Breast epithelium (tissue), 3 donors: ENCODE measurements at regions not wholly inside any gene's neighbourhood (a gene's known extent, or its start where the extent isn't known, plus 50 kb on each side); places are given as distances from the start of the nearest gene placed in this dataset.

Experiments
- POLR2A ChIP-seq: fragments of 450-650 bp; IDR thresholded peaks from one replicate; pipeline ENCODE4 v1.6.1; 2016; ENCODE audit warnings: antibody characterized with exemption, mild to moderate bottlenecking, moderate library complexity
- POLR2AphosphoS5 ChIP-seq, 3 donors: sonication (generic); formaldehyde crosslinking; IDR thresholded peaks; one replicate each; pipeline ENCODE4 v1.6.1; 2017; ENCODE audit warnings: antibody characterized with exemption in 3 of 3
- TF ChIP-seq, protein P1 (sequence below), 3 donors: fragments of 450-650 bp; IDR thresholded peaks; one replicate each; pipeline ENCODE4 v1.5.1; 2016 to 2017; ENCODE audit warnings: antibody characterized with exemption in 3 of 3, mild to moderate bottlenecking in 3 of 3, moderate library complexity in 3 of 3

DNA sequence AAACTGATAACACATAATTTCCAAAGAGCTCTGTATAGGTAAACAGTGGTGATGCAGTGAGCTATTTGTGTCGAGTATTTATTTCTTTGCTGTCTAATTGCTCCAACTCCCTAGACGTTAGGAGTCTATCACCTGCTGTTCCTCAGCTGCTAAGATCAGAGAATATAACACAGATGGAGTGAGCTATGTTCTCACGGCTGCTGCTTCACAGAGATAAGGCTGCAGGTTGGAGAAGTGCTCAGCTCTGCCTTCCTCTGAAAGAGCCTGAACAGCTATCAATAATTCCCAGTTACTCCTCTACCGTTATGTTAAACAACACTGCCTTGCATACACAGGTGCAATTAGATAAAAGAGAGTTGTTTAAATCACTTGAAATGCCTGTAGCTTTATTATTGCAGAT is 103.2 kb upstream of the MDGA2 start:
- TF ChIP-seq, protein P1, sequence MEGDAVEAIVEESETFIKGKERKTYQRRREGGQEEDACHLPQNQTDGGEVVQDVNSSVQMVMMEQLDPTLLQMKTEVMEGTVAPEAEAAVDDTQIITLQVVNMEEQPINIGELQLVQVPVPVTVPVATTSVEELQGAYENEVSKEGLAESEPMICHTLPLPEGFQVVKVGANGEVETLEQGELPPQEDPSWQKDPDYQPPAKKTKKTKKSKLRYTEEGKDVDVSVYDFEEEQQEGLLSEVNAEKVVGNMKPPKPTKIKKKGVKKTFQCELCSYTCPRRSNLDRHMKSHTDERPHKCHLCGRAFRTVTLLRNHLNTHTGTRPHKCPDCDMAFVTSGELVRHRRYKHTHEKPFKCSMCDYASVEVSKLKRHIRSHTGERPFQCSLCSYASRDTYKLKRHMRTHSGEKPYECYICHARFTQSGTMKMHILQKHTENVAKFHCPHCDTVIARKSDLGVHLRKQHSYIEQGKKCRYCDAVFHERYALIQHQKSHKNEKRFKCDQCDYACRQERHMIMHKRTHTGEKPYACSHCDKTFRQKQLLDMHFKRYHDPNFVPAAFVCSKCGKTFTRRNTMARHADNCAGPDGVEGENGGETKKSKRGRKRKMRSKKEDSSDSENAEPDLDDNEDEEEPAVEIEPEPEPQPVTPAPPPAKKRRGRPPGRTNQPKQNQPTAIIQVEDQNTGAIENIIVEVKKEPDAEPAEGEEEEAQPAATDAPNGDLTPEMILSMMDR (IDR thresholded peaks at IDR 0.05): no peak
- no peak for TF ChIP-seq POLR2A
- TF ChIP-seq POLR2AphosphoS5 (IDR thresholded peaks at IDR 0.05): no peak
